Lower lobe of right lung (tissue), 2 donors: ENCODE measurements at regions not wholly inside any gene's neighbourhood (a gene's known extent, or its start where the extent isn't known, plus 50 kb on each side); places are given as distances from the start of the nearest gene placed in this dataset.

Experiments used
- ATAC-seq, 2 donors: fragments of 200-7000 bp; cut with Tn5 transposase; one replicate each; pipeline ENCODE4 v1.9.1; 2020 to 2022; ENCODE audit warnings: mild to moderate bottlenecking in 2 of 2, moderate library complexity in 2 of 2
- DNase-seq: peaks from one replicate; pipeline ENCODE4 v3.0.0-alpha.2; 2020
- H3K27ac ChIP-seq: fragments of 200-600 bp; one replicate; pipeline ENCODE4 v1.8.0; 2022
- H3K27me3 ChIP-seq: fragments of 200-600 bp; one replicate; pipeline ENCODE4 v1.8.0; 2022; ENCODE audit warnings: low read depth
- H3K36me3 ChIP-seq: fragments of 200-600 bp; one replicate; pipeline ENCODE4 v1.8.0; 2022; ENCODE audit warnings: mild to moderate bottlenecking
- H3K4me1 ChIP-seq: fragments of 200-600 bp; one replicate; pipeline ENCODE4 v1.8.0; 2022
- H3K4me3 ChIP-seq: fragments of 200-600 bp; one replicate; pipeline ENCODE4 v1.8.0; 2022; ENCODE audit warnings: mild to moderate bottlenecking
- H3K9me3 ChIP-seq: fragments of 200-600 bp; one replicate; pipeline ENCODE4 v1.8.0; 2022
- CTCF ChIP-seq: fragments of 200-600 bp; IDR thresholded peaks from one replicate; pipeline ENCODE4 v1.8.0; 2022; ENCODE audit warnings: antibody characterized with exemption, mild to moderate bottlenecking
- intact Hi-C: fragments of 100-400 bp; cut with DNase I; formaldehyde crosslinking; loops from one replicate; pipeline ENCODE4 v1.11.0; 2022
- donor health status: DM: no; HTN: yes; CAD: no; lungs with severe emphysema.

- ATAC-seq (no peak), DNase-seq (no peak)
- Histone ChIP-seq H3K27me3 (peaks cover 21% of the 10 kb centered on the region), H3K36me3 (no peaks in the 10 kb centered on the region), H3K9me3 (no peaks in the 10 kb centered on the region), H3K4me1 (no peaks in the 10 kb centered on the region), H3K27ac (no peak overlapping the region), H3K4me3 (no peak overlapping the region)
- TF ChIP-seq CTCF = no peak
- intact Hi-C loops = no loop called here
Observed at GRCh38 chr5:175598774-175599173, 59.1 kb upstream of the HRH2 start.

- Histone ChIP-seq H3K27ac (no peak overlapping the region), H3K4me3 (no peak overlapping the region), H3K4me1 (no peaks in the 10 kb centered on the region), H3K27me3 (peaks cover 21% of the 10 kb centered on the region), H3K9me3 (no peaks in the 10 kb centered on the region), H3K36me3 (no peaks in the 10 kb centered on the region)
- ATAC-seq (no peak), DNase-seq (no peak)
- no peak for TF ChIP-seq CTCF
- intact Hi-C loops = no loop called here
Observed at GRCh38 chr5:175599210-175599609, 58.7 kb upstream of the HRH2 start.

GRCh38 chr5:175603987-175604739 lies 53.7 kb upstream of the HRH2 start:
- no peak for TF ChIP-seq CTCF
- Histone ChIP-seq H3K36me3 (no peaks in the 10 kb centered on the region), H3K27me3 (peaks cover 5% of the 10 kb centered on the region), H3K27ac (no peak overlapping the region), H3K4me3 (no peak overlapping the region), H3K4me1 (no peaks in the 10 kb centered on the region), H3K9me3 (no peaks in the 10 kb centered on the region)
- intact Hi-C loops = no loop called here
- no peak for DNase-seq
- ATAC-seq = no peak

- intact Hi-C loops = no loop called here
- TF ChIP-seq CTCF = no peak
Observed at GRCh38 chr5:175606409-175606808, 51.5 kb upstream of the HRH2 start.

More at GRCh38 chr5:175606409-175606808, 51.5 kb upstream of the HRH2 start:
- peaks cover 4% of the 10 kb centered on the region for H3K27me3 ChIP-seq
- no peaks in the 10 kb centered on the region for H3K9me3 ChIP-seq
- no peak overlapping the region for H3K27ac ChIP-seq
- H3K4me3 ChIP-seq = no peak overlapping the region
- ATAC-seq = no peak
- H3K36me3 ChIP-seq = no peaks in the 10 kb centered on the region
- DNase-seq = no peak
- H3K4me1 ChIP-seq = no peaks in the 10 kb centered on the region
